ENCODE measurements at regions not wholly inside any gene's neighbourhood (a gene's known extent, or its start where the extent isn't known, plus 50 kb on each side); places are given as distances from the start of the nearest gene placed in this dataset.

DNA sequence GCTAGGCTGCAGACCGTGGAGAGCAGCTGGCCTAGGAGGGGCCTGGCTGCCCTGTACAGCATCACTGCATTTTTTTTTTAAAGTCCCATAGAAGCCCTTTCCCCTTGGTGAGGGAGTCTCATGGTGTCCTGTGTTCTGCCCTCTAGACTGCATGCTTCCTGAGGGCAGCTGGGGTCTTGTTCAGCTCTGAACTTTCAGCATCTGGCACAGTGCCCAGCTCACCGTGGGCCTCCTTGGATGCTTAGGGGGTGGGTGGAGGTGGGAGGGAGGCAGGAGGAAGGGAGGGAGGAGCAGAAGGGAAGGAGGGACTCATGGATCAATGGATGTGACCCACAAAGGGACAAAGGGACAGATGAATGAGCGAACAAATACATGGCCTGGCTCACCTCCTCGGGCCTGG is 63.4 kb upstream of the TMEM97 start:
- TF ChIP-seq FOXM1 (IDR thresholded peaks at IDR 0.05; ENCODE audit: borderline replicate concordance) (no peak), SUZ12 (IDR thresholded peaks at IDR 0.05) (no peak), ZNF384 (IDR thresholded peaks at IDR 0.05) (no peak), CTBP1 (IDR thresholded peaks at IDR 0.05; ENCODE audit: borderline replicate concordance) (no peak), LEF1 (IDR thresholded peaks at IDR 0.05; ENCODE audit: borderline replicate concordance) (no peak), FOXA1 (IDR thresholded peaks at IDR 0.05) (no peak), SP1 (IDR thresholded peaks at IDR 0.05) (no peak), ARNT (IDR thresholded peaks at IDR 0.05) (no peak), HDGF (IDR thresholded peaks at IDR 0.05; ENCODE audit: borderline replicate concordance) (no peak), BHLHE40 (IDR thresholded peaks at IDR 0.05; ENCODE audit: borderline replicate concordance) (no peak), L3MBTL2 (conservative IDR thresholded peaks at IDR 0.05) (no peak), ELF4 (IDR thresholded peaks at IDR 0.05) (no peak)
- TF ChIP-seq, protein P1, sequence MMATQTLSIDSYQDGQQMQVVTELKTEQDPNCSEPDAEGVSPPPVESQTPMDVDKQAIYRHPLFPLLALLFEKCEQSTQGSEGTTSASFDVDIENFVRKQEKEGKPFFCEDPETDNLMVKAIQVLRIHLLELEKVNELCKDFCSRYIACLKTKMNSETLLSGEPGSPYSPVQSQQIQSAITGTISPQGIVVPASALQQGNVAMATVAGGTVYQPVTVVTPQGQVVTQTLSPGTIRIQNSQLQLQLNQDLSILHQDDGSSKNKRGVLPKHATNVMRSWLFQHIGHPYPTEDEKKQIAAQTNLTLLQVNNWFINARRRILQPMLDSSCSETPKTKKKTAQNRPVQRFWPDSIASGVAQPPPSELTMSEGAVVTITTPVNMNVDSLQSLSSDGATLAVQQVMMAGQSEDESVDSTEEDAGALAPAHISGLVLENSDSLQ (IDR thresholded peaks at IDR 0.05) = no peak

Measured in HEK293T (cell line).